ENCODE measurements at regions not wholly inside any gene's neighbourhood (a gene's known extent, or its start where the extent isn't known, plus 50 kb on each side); places are given as distances from the start of the nearest gene placed in this dataset.

- no peak for DNase-seq (ENCODE audit: low spot score)
These were observed 193.3 kb upstream of the CSF3R start for GRCh38 chr1:36675931-36676562.

- no peak for DNase-seq (ENCODE audit: low spot score)
These were observed 192.4 kb upstream of the CSF3R start for GRCh38 chr1:36675106-36675505.

- DNase-seq (ENCODE audit: low spot score), result no peak
These were observed 190.5 kb upstream of the CSF3R start for GRCh38 chr1:36673202-36673601.

GRCh38 chr1:36669262-36669661 lies 186.5 kb upstream of the CSF3R start:
- DNase-seq (ENCODE audit: low spot score), result no peak

GRCh38 chr1:36667836-36668235 lies 185.1 kb upstream of the CSF3R start:
- no peak for DNase-seq (ENCODE audit: low spot score)

GRCh38 chr1:36667256-36667655 lies 184.5 kb upstream of the CSF3R start:
- DNase-seq (ENCODE audit: low spot score), result no peak

GRCh38 chr1:36665478-36666080 lies 182.9 kb upstream of the CSF3R start:
- DNase-seq (ENCODE audit: low spot score), result no peak

- DNase-seq (ENCODE audit: low spot score), result no peak
These were observed 182.0 kb upstream of the CSF3R start for GRCh38 chr1:36664571-36665287.

- no peak for DNase-seq (ENCODE audit: low spot score)
These were observed 181.2 kb upstream of the CSF3R start for GRCh38 chr1:36663772-36664430.

- DNase-seq (ENCODE audit: low spot score), result no peak
These were observed 176.1 kb upstream of the CSF3R start for GRCh38 chr1:36658838-36659237.

GRCh38 chr1:36657826-36658225 lies 175.1 kb upstream of the CSF3R start:
- peak; percentile 17 for DNase-seq (ENCODE audit: low spot score)

GRCh38 chr1:36656838-36657237 lies 174.1 kb upstream of the CSF3R start:
- no peak for DNase-seq (ENCODE audit: low spot score)

- no peak for DNase-seq (ENCODE audit: low spot score)
These were observed 173.6 kb upstream of the CSF3R start for GRCh38 chr1:36656271-36656670.

- DNase-seq (ENCODE audit: low spot score), result no peak
These were observed 171.9 kb upstream of the CSF3R start for GRCh38 chr1:36654586-36654985.

GRCh38 chr1:36653850-36654249 lies 171.1 kb upstream of the CSF3R start:
- DNase-seq (ENCODE audit: low spot score), result peak; percentile 75

- no peak for DNase-seq (ENCODE audit: low spot score)
These were observed 169.9 kb upstream of the CSF3R start for GRCh38 chr1:36652586-36652985.

- DNase-seq (ENCODE audit: low spot score), result no peak
These were observed 169.3 kb upstream of the CSF3R start for GRCh38 chr1:36652011-36652410.

- no peak for DNase-seq (ENCODE audit: low spot score)
These were observed 168.6 kb upstream of the CSF3R start for GRCh38 chr1:36651176-36651910.

- DNase-seq (ENCODE audit: low spot score), result peak; percentile 42
These were observed 167.7 kb upstream of the CSF3R start for GRCh38 chr1:36650200-36651065.

GRCh38 chr1:36645867-36646266 lies 163.2 kb upstream of the CSF3R start:
- no peak for DNase-seq (ENCODE audit: low spot score)

- DNase-seq (ENCODE audit: low spot score), result no peak
These were observed 161.8 kb upstream of the CSF3R start for GRCh38 chr1:36644556-36644955.
